Body of pancreas (tissue), 4 donors: ENCODE measurements at regions not wholly inside any gene's neighbourhood (a gene's known extent, or its start where the extent isn't known, plus 50 kb on each side); places are given as distances from the start of the nearest gene placed in this dataset.

Experiments used
- ATAC-seq: fragments of 150-250 bp; one replicate; pipeline ENCODE4 v1.9.1; 2016
- DNase-seq, 4 donors: peaks; one replicate each; pipeline ENCODE4 v3.0.0-alpha.2; 2019
- H3K27ac ChIP-seq, 4 donors: fragments of 200-600 bp; sonication (generic); 1 replicate in 3 of 4; 2 replicates in 1 of 4; pipeline versions ENCODE4 v1.5.1 to v1.6.1; 2016 to 2019; ENCODE audit warnings: mild to moderate bottlenecking in 1 of 4, mixed read lengths in 1 of 4, moderate library complexity in 1 of 4
- H3K27me3 ChIP-seq, 2 donors: fragments of 200-600 bp; sonication (generic); one replicate each; pipeline ENCODE4 v1.6.0; 2016; ENCODE audit warnings: mild to moderate bottlenecking in 1 of 2
- H3K36me3 ChIP-seq, 2 donors: fragments of 200-600 bp; sonication (generic); replicated peaks in 1 of 2; 2 replicates each; pipeline ENCODE4 v1.5.1; 2016; ENCODE audit warnings: low read depth in 2 of 2; ENCODE audit not compliant: insufficient read depth in 1 of 2
- H3K4me1 ChIP-seq: fragments of 200-600 bp; sonication (generic); one replicate; pipeline ENCODE4 v1.6.0; 2016
- H3K4me3 ChIP-seq, 2 donors: fragments of 200-600 bp; sonication (generic); 1 replicate in 1 of 2; 2 replicates in 1 of 2; pipeline ENCODE4 v1.5.1; 2016 to 2019
- H3K9me3 ChIP-seq, 3 donors: fragments of 200-600 bp; sonication (generic); 1 replicate in 2 of 3; 2 replicates in 1 of 3; pipeline ENCODE4 v1.5.1; 2016
- POLR2A ChIP-seq, 3 donors: fragments of 450-650 bp; IDR thresholded peaks; one replicate each; pipeline ENCODE4 v1.6.1; 2016; ENCODE audit warnings: antibody characterized with exemption in 3 of 3, mild to moderate bottlenecking in 2 of 3
- WGBS, 2 donors: methylation state at CpG; one replicate each; pipeline ENCODE4 v1.1.5; 2017; 5-methylcytosine and 5-hydroxymethylcytosine counted together
- intact Hi-C: fragments of 100-400 bp; cut with DNase I; formaldehyde crosslinking; loops from one replicate; pipeline ENCODE4 v1.15.1; 2023
- TF ChIP-seq, protein P1 (sequence below), 7 experiments: fragments of 450-650 bp in 4 of 7; fragments of 200-600 bp in 3 of 7; sonication (generic) in 3 of 7; IDR thresholded peaks; one replicate each; pipeline ENCODE4 v1.5.1; 2016 to 2019; ENCODE audit warnings: antibody characterized with exemption in 7 of 7

DNA sequence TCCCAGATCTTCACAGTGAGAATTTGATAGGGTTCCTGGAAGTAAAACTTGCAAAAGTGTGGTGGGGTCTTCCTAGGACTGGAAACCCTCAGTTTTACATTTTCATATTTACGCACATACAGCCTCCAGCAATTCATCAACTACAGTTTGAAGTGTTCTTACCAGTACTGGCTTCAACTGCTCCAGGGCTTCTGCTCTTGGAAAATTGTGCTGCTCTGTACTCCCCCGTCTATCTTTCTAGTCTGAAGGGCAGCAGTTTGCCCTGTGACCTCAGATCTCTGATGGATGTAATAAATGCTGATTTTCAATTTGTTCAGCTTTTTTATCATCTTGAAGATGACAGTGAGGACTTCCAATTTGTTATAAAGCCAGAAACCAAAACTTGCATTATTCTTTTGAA lies 458.9 kb upstream of the FSTL5 start:
- Histone ChIP-seq H3K27ac (no peak overlapping the region), H3K9me3 (no peaks in the 10 kb centered on the region), H3K27me3 (no peaks in the 10 kb centered on the region), H3K4me3 (no peak overlapping the region), H3K4me1 (no peaks in the 10 kb centered on the region), H3K36me3 (no peaks in the 10 kb centered on the region)
- 61 to 66% methylated on average over 2 of the region's 2 CpGs for WGBS, 2 donors
- TF ChIP-seq POLR2A (IDR thresholded peaks at IDR 0.05) = no peak
- TF ChIP-seq, protein P1, sequence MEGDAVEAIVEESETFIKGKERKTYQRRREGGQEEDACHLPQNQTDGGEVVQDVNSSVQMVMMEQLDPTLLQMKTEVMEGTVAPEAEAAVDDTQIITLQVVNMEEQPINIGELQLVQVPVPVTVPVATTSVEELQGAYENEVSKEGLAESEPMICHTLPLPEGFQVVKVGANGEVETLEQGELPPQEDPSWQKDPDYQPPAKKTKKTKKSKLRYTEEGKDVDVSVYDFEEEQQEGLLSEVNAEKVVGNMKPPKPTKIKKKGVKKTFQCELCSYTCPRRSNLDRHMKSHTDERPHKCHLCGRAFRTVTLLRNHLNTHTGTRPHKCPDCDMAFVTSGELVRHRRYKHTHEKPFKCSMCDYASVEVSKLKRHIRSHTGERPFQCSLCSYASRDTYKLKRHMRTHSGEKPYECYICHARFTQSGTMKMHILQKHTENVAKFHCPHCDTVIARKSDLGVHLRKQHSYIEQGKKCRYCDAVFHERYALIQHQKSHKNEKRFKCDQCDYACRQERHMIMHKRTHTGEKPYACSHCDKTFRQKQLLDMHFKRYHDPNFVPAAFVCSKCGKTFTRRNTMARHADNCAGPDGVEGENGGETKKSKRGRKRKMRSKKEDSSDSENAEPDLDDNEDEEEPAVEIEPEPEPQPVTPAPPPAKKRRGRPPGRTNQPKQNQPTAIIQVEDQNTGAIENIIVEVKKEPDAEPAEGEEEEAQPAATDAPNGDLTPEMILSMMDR (IDR thresholded peaks at IDR 0.05) = no peak
- ATAC-seq (no peak), DNase-seq (no peak)
- intact Hi-C loops = no loop called here

DNA sequence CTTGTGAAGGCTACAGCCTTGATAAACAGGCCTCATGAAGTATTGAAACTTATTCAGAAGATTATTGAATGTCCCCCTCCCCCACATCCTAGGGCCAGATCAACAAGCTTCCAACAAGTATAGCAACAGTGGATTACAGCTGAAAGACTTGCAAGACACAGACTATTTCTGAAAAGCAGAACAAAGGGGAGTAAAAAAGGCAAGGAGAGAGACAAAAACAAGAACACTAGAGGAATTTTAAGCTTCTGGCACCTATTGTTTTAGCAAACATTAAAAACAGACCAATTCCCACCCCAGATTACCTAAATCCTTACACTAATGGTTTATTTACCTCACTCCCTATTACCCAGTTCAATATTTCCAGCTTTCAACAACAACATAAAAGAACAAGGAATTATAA lies 446.3 kb upstream of the FSTL5 start:
- no peak for TF ChIP-seq POLR2A (IDR thresholded peaks at IDR 0.05)
- TF ChIP-seq, protein P1 (IDR thresholded peaks at IDR 0.05) = no peak
- Histone ChIP-seq H3K9me3 (no peaks in the 10 kb centered on the region), H3K27me3 (no peaks in the 10 kb centered on the region), H3K27ac (no peak overlapping the region), H3K4me3 (no peak overlapping the region), H3K36me3 (no peaks in the 10 kb centered on the region), H3K4me1 (no peaks in the 10 kb centered on the region)
- ATAC-seq (no peak), DNase-seq (no peak)
- intact Hi-C loops = no loop called here

DNA sequence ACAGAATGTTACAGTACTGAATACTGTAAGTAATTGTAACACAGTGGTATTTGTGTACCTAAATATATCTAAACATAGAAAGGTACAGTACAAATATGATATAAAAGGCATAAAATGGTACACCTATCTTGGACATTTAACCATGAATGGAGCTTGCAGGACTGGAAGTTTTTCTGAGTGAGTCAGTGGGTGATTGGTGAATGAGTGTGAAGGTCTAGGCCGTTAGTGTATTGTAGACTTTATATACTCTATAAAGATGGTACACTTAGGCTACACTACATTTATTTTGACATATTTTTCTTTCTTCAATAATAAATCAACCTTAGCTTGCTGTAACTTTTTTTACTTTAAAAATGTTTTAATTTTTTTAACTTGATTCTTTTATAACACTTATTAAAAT lies 422.5 kb upstream of the FSTL5 start:
- 45 to 78% methylated on average over 1 of the region's 1 CpG for WGBS, 2 donors
- no peaks in the 10 kb centered on the region for H3K27me3 ChIP-seq

DNA sequence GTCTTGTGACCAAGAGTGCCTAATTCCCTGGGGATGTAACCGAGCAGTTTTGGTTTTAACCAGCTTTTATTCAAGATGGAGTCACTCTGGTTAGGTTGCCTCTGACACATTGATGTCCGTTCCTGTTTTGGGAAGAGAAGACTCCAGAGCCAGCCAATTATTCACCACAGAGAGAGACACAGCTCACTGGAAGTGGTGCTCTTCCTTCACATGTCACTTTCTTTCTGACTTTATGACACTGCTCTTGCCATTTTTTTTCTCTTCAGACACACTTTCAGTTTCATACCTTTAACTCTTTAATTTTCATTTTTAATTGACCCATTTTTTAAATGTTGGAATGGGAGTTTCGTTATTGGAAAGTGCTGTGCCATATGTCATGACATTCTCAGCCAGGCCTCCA lies 418.4 kb upstream of the FSTL5 start:
- H3K27me3 ChIP-seq = no peaks in the 10 kb centered on the region
- ATAC-seq = no peak
- no peak for DNase-seq
- no peak overlapping the region for H3K27ac ChIP-seq
- no peaks in the 10 kb centered on the region for H3K4me1 ChIP-seq
- H3K36me3 ChIP-seq = no peaks in the 10 kb centered on the region
- WGBS, 2 donors = 46 to 63% methylated on average over 3 of the region's 3 CpGs
- TF ChIP-seq POLR2A (IDR thresholded peaks at IDR 0.05) = no peak
- TF ChIP-seq, protein P1 (IDR thresholded peaks at IDR 0.05) = no peak
- intact Hi-C loops = no loop called here
- no peak overlapping the region for H3K4me3 ChIP-seq
- no peaks in the 10 kb centered on the region for H3K9me3 ChIP-seq

More for the DNA sequence above, 422.5 kb upstream of the FSTL5 start:
- Histone ChIP-seq H3K4me3 (no peak overlapping the region), H3K27ac (no peak overlapping the region), H3K9me3 (no peaks in the 10 kb centered on the region), H3K36me3 (no peaks in the 10 kb centered on the region), H3K4me1 (no peaks in the 10 kb centered on the region)
- ATAC-seq = no peak
- DNase-seq = no peak
- intact Hi-C loops = no loop called here
- TF ChIP-seq POLR2A (IDR thresholded peaks at IDR 0.05) = no peak
- TF ChIP-seq, protein P1 (IDR thresholded peaks at IDR 0.05) = no peak

DNA sequence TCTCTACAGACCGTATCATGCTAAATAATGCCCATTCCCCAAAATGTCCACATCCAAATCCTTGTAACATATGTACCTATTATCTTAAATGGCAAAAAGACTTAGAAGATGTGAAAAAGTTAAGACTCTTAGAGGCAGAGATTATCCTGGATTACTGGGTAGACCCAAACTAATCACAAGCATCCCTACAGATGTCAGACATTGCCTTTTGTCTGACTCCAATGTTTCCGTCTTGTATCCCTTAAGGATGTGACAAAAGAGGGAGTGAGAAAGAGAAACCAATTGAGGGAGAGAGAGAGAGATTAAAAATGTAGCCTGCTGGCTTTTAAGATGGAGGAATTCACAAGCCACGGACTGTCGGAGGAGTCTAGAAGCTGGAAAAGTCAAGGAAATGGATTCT lies 401.9 kb upstream of the FSTL5 start:
- TF ChIP-seq, protein P1 (IDR thresholded peaks at IDR 0.05) = no peak
- no peak for TF ChIP-seq POLR2A (IDR thresholded peaks at IDR 0.05)
- intact Hi-C loops = no loop called here
- H3K4me1 ChIP-seq = no peaks in the 10 kb centered on the region
- no peaks in the 10 kb centered on the region for H3K27me3 ChIP-seq
- no peak overlapping the region for H3K4me3 ChIP-seq
- ATAC-seq (no peak), DNase-seq (no peak)
- no peaks in the 10 kb centered on the region for H3K36me3 ChIP-seq
- no peak overlapping the region for H3K27ac ChIP-seq
- 41 to 57% methylated on average over 4 of the region's 4 CpGs for WGBS, 2 donors
- H3K9me3 ChIP-seq = no peaks in the 10 kb centered on the region
